Fibroblast of skin of right quadriceps (primary cell): ENCODE measurements at regions not wholly inside any gene's neighbourhood (a gene's known extent, or its start where the extent isn't known, plus 50 kb on each side); places are given as distances from the start of the nearest gene placed in this dataset.

Experiments used
- DNase-seq: peaks from one replicate; pipeline ENCODE4 v3.0.0-alpha.2; 2013

DNA sequence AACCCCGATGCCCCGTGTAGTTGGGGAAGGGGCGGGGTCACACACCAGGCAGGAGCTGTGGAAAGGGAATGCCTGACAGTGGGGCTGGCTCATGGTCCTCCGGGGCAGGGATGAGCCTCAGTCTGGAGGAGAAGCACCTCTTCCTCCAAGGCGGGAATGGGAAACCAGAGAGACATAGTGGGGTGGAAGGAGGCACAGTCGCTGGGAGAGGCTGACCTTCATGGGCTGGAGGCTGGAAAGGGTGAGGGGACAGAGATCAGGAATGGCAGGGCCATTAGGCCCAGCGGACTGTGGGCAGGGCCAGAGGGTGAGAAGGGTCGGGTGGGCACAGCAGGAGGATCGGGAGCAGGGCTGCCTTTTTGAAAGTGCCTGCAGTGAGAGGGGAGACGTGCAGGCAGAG lies 65.8 kb upstream of the LINGO1 start:
- DNase-seq, result no peak

DNA sequence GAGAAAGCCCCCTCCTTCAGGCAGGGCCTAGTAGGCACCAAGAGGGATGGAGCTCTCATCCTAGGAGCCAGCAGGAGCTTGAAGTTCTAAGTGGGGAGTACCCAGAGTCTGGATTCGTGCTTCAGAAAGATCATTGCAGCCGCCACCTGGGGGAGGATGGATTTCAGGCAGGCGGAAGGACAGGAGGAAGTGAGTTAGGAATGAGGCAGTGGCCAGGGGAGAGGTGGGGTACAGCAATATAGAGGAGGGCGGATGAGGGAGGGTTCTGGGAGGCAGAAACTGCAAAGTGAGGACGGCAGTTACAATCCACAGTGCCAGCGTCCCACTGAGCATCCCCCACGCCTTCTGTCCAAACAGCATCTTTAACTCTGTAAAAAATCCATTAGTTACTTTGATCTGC lies 65.2 kb upstream of the LINGO1 start:
- DNase-seq, result no peak

DNA sequence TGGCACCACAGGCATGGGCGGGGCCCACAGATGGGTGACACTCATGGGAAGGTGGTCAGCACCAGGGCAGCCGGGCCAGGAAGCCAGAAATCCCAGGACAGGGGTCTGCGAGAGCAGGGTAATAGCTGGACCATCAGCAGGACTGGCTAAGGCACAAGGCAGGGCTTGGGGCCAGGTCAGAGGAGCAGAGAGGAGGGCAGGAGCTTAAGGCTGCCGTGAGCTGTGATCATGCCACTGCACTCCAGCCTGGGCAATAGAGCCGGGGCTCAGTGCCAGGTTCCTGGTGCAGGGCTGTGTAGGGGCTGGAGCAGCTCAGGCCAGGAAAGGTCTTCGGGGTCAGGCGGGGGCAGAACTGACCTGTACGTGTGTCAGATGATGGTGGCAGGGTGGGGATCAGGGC lies 64.2 kb upstream of the LINGO1 start:
- no peak for DNase-seq

DNA sequence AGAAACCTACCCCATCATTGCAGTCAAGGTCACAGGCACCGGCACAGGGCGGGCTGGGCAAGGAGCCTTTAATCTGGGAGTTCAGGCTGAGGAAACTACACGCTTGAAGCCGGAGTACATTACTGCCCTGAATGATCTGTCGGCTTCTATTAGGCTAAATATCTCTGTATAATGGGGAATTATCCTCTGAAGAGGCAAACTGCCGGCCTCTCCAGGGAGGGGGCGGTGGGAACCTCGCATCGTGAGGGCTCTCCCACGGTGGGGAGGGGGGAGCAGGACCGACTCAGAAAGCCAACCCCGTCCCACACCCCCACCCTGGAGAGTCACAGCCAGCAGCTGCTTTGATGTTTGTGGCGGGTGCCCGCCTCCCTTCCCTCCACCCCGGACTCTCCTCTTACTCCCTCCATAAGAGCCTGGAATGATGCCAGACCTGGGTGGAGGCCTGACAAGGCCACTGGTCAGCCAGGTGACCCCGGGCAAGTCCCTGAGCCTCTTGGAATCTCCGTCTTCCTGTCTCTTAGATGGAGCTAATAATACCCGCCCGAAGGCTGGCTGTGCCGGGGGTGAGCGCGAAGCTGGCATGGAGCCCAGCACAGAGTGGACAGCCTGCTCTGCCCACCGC lies 63.4 kb upstream of the LINGO1 start:
- no peak for DNase-seq

DNA sequence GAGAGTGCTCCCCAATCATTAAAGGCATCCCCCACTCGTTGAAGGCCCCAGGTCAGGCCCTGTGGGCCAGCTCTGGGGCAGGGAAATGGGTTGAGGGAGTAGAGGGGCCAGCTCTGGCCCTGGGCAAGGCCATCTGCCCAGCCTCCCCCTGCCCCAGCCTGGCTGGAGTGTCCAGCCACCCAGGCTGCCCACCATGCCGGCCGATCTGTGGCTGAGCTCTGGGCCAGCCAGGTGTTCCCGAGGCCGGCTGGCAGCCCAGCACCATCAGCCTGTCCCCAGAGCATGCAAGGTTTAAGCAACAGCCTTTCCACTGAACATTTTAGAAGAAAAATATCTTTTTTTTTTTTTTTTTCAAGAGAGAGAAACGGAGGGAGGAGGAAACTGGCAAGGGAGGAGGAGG lies 62.8 kb upstream of the LINGO1 start:
- DNase-seq, result no peak

DNA sequence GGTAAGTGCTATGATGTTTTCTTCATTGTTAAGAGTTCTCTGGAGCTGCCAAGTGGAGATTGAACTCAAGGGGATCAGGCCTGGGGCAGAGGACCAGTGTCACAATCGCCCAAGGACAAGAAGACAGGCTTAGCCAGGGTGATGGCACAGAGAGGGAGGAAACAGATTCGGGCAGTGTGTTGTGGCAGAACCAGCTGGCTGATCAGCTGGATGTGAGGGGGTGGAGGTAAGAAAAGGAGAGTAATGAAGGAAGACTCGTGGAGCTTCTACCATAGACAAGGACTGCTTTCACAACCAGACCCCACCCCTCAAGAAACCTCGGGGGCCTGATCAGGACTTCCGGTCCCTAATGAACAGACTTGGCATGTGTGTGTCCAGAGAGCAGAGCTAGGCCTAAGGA lies 60.9 kb upstream of the LINGO1 start:
- DNase-seq, result no peak

DNA sequence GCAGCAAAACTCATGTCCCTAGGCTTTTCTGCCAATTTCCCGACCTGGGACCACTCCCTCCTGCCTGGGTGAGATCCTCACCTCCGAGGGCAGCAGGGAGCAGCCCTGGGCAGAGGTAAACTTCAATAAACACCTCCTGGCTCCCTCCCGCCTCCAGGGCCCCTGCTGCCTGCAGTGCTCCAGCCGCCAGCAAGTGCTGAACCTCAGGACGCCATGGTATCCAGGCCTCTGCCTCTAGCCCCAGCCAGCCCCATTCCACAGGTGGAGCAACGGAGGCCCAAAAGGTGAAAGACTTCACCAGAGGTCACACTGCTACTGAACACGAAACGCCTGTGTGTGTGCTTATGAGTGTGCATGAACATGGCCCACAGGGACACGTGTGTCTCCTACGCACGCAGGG lies 59.9 kb upstream of the LINGO1 start:
- DNase-seq, result no peak

DNA sequence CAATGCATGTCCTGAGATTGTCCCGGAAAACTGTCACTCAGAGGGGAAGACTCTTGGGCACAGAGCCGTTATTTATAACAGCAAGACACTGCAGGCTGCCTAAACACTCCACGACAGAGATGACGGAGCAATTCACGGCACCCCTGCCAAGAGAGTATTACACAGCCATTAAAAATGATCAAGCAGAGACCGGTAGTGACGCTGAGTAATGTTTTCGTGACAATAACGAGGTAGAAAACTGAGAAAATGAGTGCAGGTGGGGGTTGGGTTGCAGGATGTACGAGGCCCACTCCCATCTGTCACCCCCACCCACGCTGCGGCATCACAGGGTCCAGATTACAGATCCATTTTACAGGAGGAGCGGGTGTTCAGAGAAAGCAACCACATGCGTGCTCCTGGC lies 58.9 kb upstream of the LINGO1 start:
- DNase-seq, result no peak

DNA sequence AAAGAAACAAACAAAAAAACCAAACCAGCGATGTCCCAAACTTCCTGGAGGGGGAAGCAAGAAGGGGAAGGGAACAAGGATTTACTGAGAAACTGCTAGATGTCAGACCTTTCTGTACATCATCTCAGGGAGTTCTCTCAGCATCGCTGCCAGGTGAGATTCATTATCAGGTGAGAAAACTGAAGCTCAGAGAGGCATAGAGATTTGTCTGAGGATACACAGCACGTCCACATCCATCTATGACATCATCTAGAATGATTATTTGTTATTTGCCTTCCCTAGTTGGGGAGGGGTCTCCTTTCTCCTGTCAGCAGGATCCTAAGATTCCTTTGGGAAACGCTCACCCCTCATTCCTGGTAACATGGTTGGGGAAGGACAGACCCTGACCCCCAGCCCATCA lies 57.1 kb upstream of the LINGO1 start:
- DNase-seq, result no peak

DNA sequence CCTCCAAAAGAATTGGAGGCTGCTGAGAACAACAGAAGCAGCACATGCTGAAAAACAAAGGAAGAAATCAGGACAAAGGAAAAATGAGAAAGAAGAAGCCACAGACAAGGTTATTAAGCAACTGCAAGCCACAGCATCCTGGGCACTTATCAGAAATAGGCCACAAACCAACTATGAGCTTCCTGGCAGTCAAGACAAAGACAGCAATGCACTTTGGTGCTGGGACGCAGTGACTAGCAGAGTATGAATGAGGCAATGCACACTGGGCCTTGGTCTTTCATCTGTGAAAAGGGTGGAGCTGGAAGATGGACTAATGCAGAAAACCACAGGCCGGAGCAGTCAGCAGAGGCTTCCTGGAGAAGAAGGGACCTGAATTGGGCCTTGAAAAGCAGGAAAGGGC lies 56.0 kb upstream of the LINGO1 start:
- DNase-seq, result no peak

DNA sequence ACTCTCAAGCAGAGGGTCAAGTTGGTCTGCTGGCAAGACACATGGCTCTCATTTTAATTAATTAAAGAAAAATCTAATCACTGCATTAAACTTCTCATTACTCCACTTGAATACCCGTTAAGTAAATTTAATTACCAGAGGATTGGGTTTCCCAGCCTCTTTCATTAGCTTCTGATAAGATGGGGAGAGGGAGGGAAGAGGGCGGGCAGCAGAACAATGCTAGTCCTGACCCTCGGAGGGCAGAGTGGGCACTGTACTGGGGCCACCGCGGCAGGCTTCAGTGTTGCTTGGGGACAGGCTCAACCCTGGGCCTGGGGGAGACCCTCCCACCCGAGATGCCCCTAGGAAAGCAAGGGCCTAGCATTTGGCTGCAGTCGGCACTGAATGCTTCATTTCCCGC lies 55.6 kb upstream of the LINGO1 start:
- no peak for DNase-seq

DNA sequence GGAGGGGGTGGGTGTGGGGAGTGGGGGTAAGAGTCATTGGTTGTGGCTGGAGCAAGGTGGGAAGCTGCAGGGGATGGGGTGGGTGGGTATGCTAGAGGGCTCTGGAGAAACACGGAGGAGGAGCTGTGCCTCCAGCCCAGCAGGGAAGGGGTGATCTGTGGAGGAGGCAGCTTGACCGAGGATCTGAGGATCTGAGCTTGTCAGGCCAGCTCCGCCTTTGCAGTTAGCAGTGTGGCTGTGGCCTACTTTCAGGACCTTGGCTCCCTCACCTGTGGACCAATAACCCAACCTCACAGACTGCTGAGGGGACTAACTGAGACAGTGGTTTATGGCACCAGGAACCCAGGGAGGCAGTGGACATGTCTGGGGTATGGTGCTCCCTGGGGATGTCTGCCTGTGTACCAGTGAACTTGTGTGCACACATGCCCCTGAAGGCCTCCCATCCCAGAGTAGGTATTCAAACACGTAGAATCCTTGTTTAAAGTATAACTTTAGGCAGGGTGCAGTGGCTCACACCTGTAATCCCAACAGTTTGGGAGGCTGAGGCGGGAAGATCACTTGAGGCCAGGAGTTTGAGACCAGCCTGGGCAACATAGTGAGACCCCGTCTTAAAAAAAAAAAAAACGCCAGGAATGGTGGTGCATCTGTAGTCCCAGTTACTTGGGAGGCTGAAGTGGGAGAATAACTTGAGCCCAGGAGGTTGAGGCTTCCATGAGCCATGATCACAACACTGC lies 52.5 kb upstream of the LINGO1 start:
- DNase-seq, result no peak

DNA sequence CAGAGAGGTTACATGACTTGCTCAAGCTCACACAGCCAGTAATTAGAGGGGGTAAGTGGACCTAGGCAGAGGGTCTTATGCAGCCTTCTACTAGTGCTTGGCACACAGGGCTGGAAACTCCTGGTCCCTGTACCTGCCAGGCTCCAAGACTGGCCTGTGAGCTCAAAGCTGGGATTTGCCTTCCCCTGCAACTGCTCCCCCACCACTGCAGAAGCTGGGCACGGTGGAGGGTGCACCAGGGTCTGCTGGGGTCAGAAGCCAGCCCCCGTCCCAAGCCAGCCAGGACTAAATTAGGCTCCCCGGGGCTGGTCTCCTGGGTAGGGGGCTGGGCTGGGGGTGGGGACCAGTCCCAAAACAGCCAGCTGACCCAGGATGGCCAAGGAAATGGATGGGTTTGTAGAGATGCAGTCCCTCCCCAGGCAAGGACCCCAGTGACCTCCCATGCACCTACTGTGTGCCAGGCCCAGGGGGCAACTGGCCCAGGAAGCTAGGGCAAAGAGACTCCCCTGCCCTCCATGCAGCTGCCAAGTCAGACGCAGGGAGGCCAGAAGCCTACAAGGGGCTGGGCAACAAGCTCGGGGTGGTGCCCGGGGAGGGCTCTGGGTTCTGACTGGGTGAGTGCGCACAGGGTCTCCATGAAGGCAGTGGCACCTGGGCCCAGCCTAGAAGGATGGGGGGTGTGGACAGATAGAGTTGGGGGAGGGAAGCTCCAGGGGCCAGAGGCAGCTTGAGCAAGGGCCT lies 51.8 kb upstream of the LINGO1 start:
- DNase-seq, result no peak

DNA sequence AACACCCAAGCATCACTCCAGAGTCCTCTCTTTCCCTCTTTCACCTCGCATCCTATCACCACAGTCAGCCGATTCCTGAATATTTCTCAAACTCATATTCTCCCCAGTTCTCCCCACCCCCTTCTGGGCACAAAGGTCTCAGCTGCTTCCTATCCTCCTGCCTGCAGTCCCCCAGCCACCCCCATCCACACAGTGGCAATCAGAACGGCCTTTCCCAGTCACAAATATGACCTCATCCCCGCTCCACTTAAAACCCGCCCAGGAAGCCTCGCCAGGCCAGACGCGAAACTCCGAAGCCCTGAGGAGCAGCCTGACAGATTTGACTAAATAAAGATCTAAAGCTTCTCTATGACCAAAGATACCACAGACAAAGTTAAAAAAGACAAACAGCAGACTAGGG lies 49.9 kb upstream of the LINGO1 start:
- no peak for DNase-seq
